Neural progenitor cell (in vitro differentiated cells): ENCODE measurements at regions not wholly inside any gene's neighbourhood (a gene's known extent, or its start where the extent isn't known, plus 50 kb on each side); places are given as distances from the start of the nearest gene placed in this dataset.
A peak's percentile ranks its signal among the peaks of the same experiment; 100 is the strongest.

Source experiments
- DNase-seq: peaks from one replicate; pipeline ENCODE4 v3.0.0-alpha.2; 2016; ENCODE audit warnings: low spot score
- H2AFZ ChIP-seq: fragments of 200-600 bp; sonication (generic); replicated peaks from 2 replicates; pipeline ENCODE4 v1.6.1; 2016; ENCODE audit warnings: antibody characterized with exemption
- H3F3A ChIP-seq: fragments of 200-600 bp; sonication (generic); 2 replicates; pipeline ENCODE4 v1.6.1; 2016; ENCODE audit warnings: antibody characterized with exemption, low read depth
- H3K27ac ChIP-seq: fragments of 200-600 bp; sonication (generic); 2 replicates; pipeline ENCODE4 v1.5.1; 2016; ENCODE audit warnings: mild to moderate bottlenecking
- H3K27me3 ChIP-seq: fragments of 200-600 bp; sonication (generic); 2 replicates; pipeline ENCODE4 v1.6.1; 2016; ENCODE audit warnings: mild to moderate bottlenecking, moderate library complexity
- H3K36me3 ChIP-seq: fragments of 200-600 bp; sonication (generic); 2 replicates; pipeline ENCODE4 v1.5.1; 2016
- H3K4me1 ChIP-seq: fragments of 200-600 bp; sonication (generic); 2 replicates; pipeline ENCODE4 v1.6.1; 2016; ENCODE audit warnings: mixed run types
- H3K4me2 ChIP-seq: fragments of 200-600 bp; sonication (generic); 2 replicates; pipeline ENCODE4 v1.6.1; 2016
- H3K4me3 ChIP-seq: fragments of 200-600 bp; sonication (generic); 2 replicates; pipeline ENCODE4 v1.5.1; 2016
- H3K79me2 ChIP-seq: fragments of 200-600 bp; sonication (generic); 2 replicates; pipeline ENCODE4 v1.6.1; 2016; ENCODE audit warnings: low read depth
- H3K9ac ChIP-seq: fragments of 200-600 bp; sonication (generic); 2 replicates; pipeline ENCODE4 v1.6.1; 2016
- H3K9me3 ChIP-seq: fragments of 200-600 bp; sonication (generic); 2 replicates; pipeline ENCODE4 v1.5.1; 2016; ENCODE audit warnings: low read depth
- H4K20me1 ChIP-seq: fragments of 200-600 bp; sonication (generic); 2 replicates; pipeline ENCODE4 v1.6.1; 2016; ENCODE audit warnings: low read depth
- H3K27ac Mint-ChIP-seq: 3 replicates; pipeline ENCODE4 v1.8.0; 2021; ENCODE audit warnings: mixed read lengths
- H3K27me3 Mint-ChIP-seq: 2 replicates; pipeline ENCODE4 v1.8.0; 2022; ENCODE audit warnings: low read depth, mild to moderate bottlenecking, inconsistent platforms, moderate library complexity, mixed read lengths; ENCODE audit not compliant: insufficient read depth
- H3K36me3 Mint-ChIP-seq: 3 replicates; pipeline ENCODE4 v1.8.0; 2021; ENCODE audit warnings: mixed read lengths
- H3K4me1 Mint-ChIP-seq: 3 replicates; pipeline ENCODE4 v1.8.0; 2021; ENCODE audit warnings: mixed read lengths
- H3K4me3 Mint-ChIP-seq: 3 replicates; pipeline ENCODE4 v1.8.0; 2021; ENCODE audit warnings: mild to moderate bottlenecking, moderate library complexity, mixed read lengths
- H3K9me3 Mint-ChIP-seq: 3 replicates; pipeline ENCODE4 v1.8.0; 2020; ENCODE audit warnings: mixed read lengths
- CTCF ChIP-seq: fragments of 200-600 bp; sonication (generic); IDR thresholded peaks from 2 replicates; pipeline ENCODE4 v1.5.1; 2017; ENCODE audit warnings: antibody characterized with exemption, mild to moderate bottlenecking
- EZH2 ChIP-seq: fragments of 200-600 bp; sonication (generic); IDR thresholded peaks from 2 replicates; pipeline ENCODE4 v1.6.1; 2017; ENCODE audit warnings: antibody characterized with exemption, mild to moderate bottlenecking, moderate library complexity
- EZH2phosphoT487 ChIP-seq: fragments of 200-600 bp; sonication (generic); IDR thresholded peaks from 2 replicates; pipeline ENCODE4 v1.6.1; 2017; ENCODE audit warnings: antibody characterized with exemption

- Histone ChIP-seq H3K27me3 (no peaks in the 10 kb centered on the region), H3K9me3 (no peaks in the 10 kb centered on the region), H3K4me2 (no peak overlapping the region), H3K27ac (no peak overlapping the region), H3K36me3 (no peaks in the 10 kb centered on the region), H3F3A (peaks cover 14% of the 10 kb centered on the region), H3K4me1 (peaks cover 29% of the 10 kb centered on the region), H2AFZ (peak overlapping the region; percentile 64), H3K9ac (no peak overlapping the region), H4K20me1 (no peaks in the 10 kb centered on the region), H3K79me2 (no peaks in the 10 kb centered on the region), H3K4me3 (no peak overlapping the region)
- Mint-ChIP-seq H3K27me3 (peaks cover 3% of the 10 kb centered on the region), H3K36me3 (no peaks in the 10 kb centered on the region), H3K4me3 (no peak overlapping the region), H3K4me1 (peaks cover 21% of the 10 kb centered on the region), H3K9me3 (no peaks in the 10 kb centered on the region), H3K27ac (no peak overlapping the region)
- no peak for DNase-seq
- TF ChIP-seq EZH2phosphoT487: no peak
Observed at GRCh38 chr3:181912384-181912783, 200.7 kb downstream of the SOX2 start.

- peaks cover 21% of the 10 kb centered on the region for H3K4me1 Mint-ChIP-seq
- no peaks in the 10 kb centered on the region for H4K20me1 ChIP-seq
- no peak for DNase-seq
- no peaks in the 10 kb centered on the region for H3K9me3 ChIP-seq
- no peaks in the 10 kb centered on the region for H3K36me3 Mint-ChIP-seq
- no peak overlapping the region for H3K4me3 ChIP-seq
- no peak overlapping the region for H3K27ac ChIP-seq
- H3K9me3 Mint-ChIP-seq: no peaks in the 10 kb centered on the region
- no peak overlapping the region for H3K4me3 Mint-ChIP-seq
- H3F3A ChIP-seq: peaks cover 14% of the 10 kb centered on the region
- H2AFZ ChIP-seq: no peak overlapping the region
- no peaks in the 10 kb centered on the region for H3K36me3 ChIP-seq
- peaks cover 3% of the 10 kb centered on the region for H3K27me3 Mint-ChIP-seq
- H3K9ac ChIP-seq: no peak overlapping the region
- H3K27me3 ChIP-seq: no peaks in the 10 kb centered on the region
- H3K4me1 ChIP-seq: peaks cover 32% of the 10 kb centered on the region
- H3K4me2 ChIP-seq: no peak overlapping the region
- no peaks in the 10 kb centered on the region for H3K79me2 ChIP-seq
- no peak overlapping the region for H3K27ac Mint-ChIP-seq
- no peak for TF ChIP-seq CTCF
- no peak for TF ChIP-seq EZH2phosphoT487
Observed at GRCh38 chr3:181913254-181913653, 201.5 kb downstream of the SOX2 start.

GRCh38 chr3:181915551-181915950 lies 203.8 kb downstream of the SOX2 start:
- Mint-ChIP-seq H3K27me3 (peaks cover 6% of the 10 kb centered on the region), H3K27ac (no peak overlapping the region), H3K4me3 (no peak overlapping the region), H3K9me3 (no peaks in the 10 kb centered on the region), H3K36me3 (no peaks in the 10 kb centered on the region), H3K4me1 (peaks cover 27% of the 10 kb centered on the region)
- Histone ChIP-seq H3F3A (peaks cover 14% of the 10 kb centered on the region), H3K36me3 (no peaks in the 10 kb centered on the region), H3K27ac (no peak overlapping the region), H3K79me2 (no peaks in the 10 kb centered on the region), H3K4me3 (no peak overlapping the region), H3K9ac (no peak overlapping the region), H3K9me3 (no peaks in the 10 kb centered on the region), H2AFZ (no peak overlapping the region), H3K27me3 (no peaks in the 10 kb centered on the region), H4K20me1 (no peaks in the 10 kb centered on the region), H3K4me1 (peaks cover 35% of the 10 kb centered on the region), H3K4me2 (peak overlapping the region; percentile 62)
- TF ChIP-seq EZH2 (no peak), EZH2phosphoT487 (no peak), CTCF (no peak)
- DNase-seq: peak; percentile 60

- H3K4me3 Mint-ChIP-seq: no peak overlapping the region
- Histone ChIP-seq H3K79me2 (no peaks in the 10 kb centered on the region), H3K27ac (no peak overlapping the region), H3K9ac (no peak overlapping the region), H2AFZ (no peak overlapping the region), H3K27me3 (no peaks in the 10 kb centered on the region), H3F3A (peaks cover 14% of the 10 kb centered on the region), H4K20me1 (no peaks in the 10 kb centered on the region), H3K9me3 (no peaks in the 10 kb centered on the region), H3K36me3 (no peaks in the 10 kb centered on the region), H3K4me1 (peaks cover 39% of the 10 kb centered on the region), H3K4me3 (no peak overlapping the region), H3K4me2 (peak overlapping the region; percentile 62)
- no peaks in the 10 kb centered on the region for H3K9me3 Mint-ChIP-seq
- H3K27ac Mint-ChIP-seq: no peak overlapping the region
- peaks cover 6% of the 10 kb centered on the region for H3K27me3 Mint-ChIP-seq
- peaks cover 27% of the 10 kb centered on the region for H3K4me1 Mint-ChIP-seq
- TF ChIP-seq CTCF (no peak), EZH2phosphoT487 (no peak), EZH2 (no peak)
- no peaks in the 10 kb centered on the region for H3K36me3 Mint-ChIP-seq
- DNase-seq: no peak
Observed at GRCh38 chr3:181916013-181916412, 204.3 kb downstream of the SOX2 start.
